Neural progenitor cell (in vitro differentiated cells): ENCODE measurements at regions not wholly inside any gene's neighbourhood (a gene's known extent, or its start where the extent isn't known, plus 50 kb on each side); places are given as distances from the start of the nearest gene placed in this dataset.

Source experiments
- DNase-seq: peaks from one replicate; pipeline ENCODE4 v3.0.0-alpha.2; 2016; ENCODE audit warnings: low spot score
- H2AFZ ChIP-seq: fragments of 200-600 bp; sonication (generic); replicated peaks from 2 replicates; pipeline ENCODE4 v1.6.1; 2016; ENCODE audit warnings: antibody characterized with exemption
- H3F3A ChIP-seq: fragments of 200-600 bp; sonication (generic); 2 replicates; pipeline ENCODE4 v1.6.1; 2016; ENCODE audit warnings: antibody characterized with exemption, low read depth
- H3K27ac ChIP-seq: fragments of 200-600 bp; sonication (generic); 2 replicates; pipeline ENCODE4 v1.5.1; 2016; ENCODE audit warnings: mild to moderate bottlenecking
- H3K27me3 ChIP-seq: fragments of 200-600 bp; sonication (generic); 2 replicates; pipeline ENCODE4 v1.6.1; 2016; ENCODE audit warnings: mild to moderate bottlenecking, moderate library complexity
- H3K36me3 ChIP-seq: fragments of 200-600 bp; sonication (generic); 2 replicates; pipeline ENCODE4 v1.5.1; 2016
- H3K4me1 ChIP-seq: fragments of 200-600 bp; sonication (generic); 2 replicates; pipeline ENCODE4 v1.6.1; 2016; ENCODE audit warnings: mixed run types
- H3K4me2 ChIP-seq: fragments of 200-600 bp; sonication (generic); 2 replicates; pipeline ENCODE4 v1.6.1; 2016
- H3K4me3 ChIP-seq: fragments of 200-600 bp; sonication (generic); 2 replicates; pipeline ENCODE4 v1.5.1; 2016
- H3K79me2 ChIP-seq: fragments of 200-600 bp; sonication (generic); 2 replicates; pipeline ENCODE4 v1.6.1; 2016; ENCODE audit warnings: low read depth
- H3K9ac ChIP-seq: fragments of 200-600 bp; sonication (generic); 2 replicates; pipeline ENCODE4 v1.6.1; 2016
- H3K9me3 ChIP-seq: fragments of 200-600 bp; sonication (generic); 2 replicates; pipeline ENCODE4 v1.5.1; 2016; ENCODE audit warnings: low read depth
- H4K20me1 ChIP-seq: fragments of 200-600 bp; sonication (generic); 2 replicates; pipeline ENCODE4 v1.6.1; 2016; ENCODE audit warnings: low read depth
- H3K27ac Mint-ChIP-seq: 3 replicates; pipeline ENCODE4 v1.8.0; 2021; ENCODE audit warnings: mixed read lengths
- H3K27me3 Mint-ChIP-seq: 2 replicates; pipeline ENCODE4 v1.8.0; 2022; ENCODE audit warnings: low read depth, mild to moderate bottlenecking, inconsistent platforms, moderate library complexity, mixed read lengths; ENCODE audit not compliant: insufficient read depth
- H3K36me3 Mint-ChIP-seq: 3 replicates; pipeline ENCODE4 v1.8.0; 2021; ENCODE audit warnings: mixed read lengths
- H3K4me1 Mint-ChIP-seq: 3 replicates; pipeline ENCODE4 v1.8.0; 2021; ENCODE audit warnings: mixed read lengths
- H3K4me3 Mint-ChIP-seq: 3 replicates; pipeline ENCODE4 v1.8.0; 2021; ENCODE audit warnings: mild to moderate bottlenecking, moderate library complexity, mixed read lengths
- H3K9me3 Mint-ChIP-seq: 3 replicates; pipeline ENCODE4 v1.8.0; 2020; ENCODE audit warnings: mixed read lengths
- CTCF ChIP-seq: fragments of 200-600 bp; sonication (generic); IDR thresholded peaks from 2 replicates; pipeline ENCODE4 v1.5.1; 2017; ENCODE audit warnings: antibody characterized with exemption, mild to moderate bottlenecking
- EZH2 ChIP-seq: fragments of 200-600 bp; sonication (generic); IDR thresholded peaks from 2 replicates; pipeline ENCODE4 v1.6.1; 2017; ENCODE audit warnings: antibody characterized with exemption, mild to moderate bottlenecking, moderate library complexity
- EZH2phosphoT487 ChIP-seq: fragments of 200-600 bp; sonication (generic); IDR thresholded peaks from 2 replicates; pipeline ENCODE4 v1.6.1; 2017; ENCODE audit warnings: antibody characterized with exemption

GRCh38 chr11:10376061-10376460 lies 71.2 kb downstream of the ADM start:
- no peak for TF ChIP-seq EZH2phosphoT487
- TF ChIP-seq EZH2 = no peak
- no peak for TF ChIP-seq CTCF
- no peak overlapping the region for H3K27ac Mint-ChIP-seq
- no peaks in the 10 kb centered on the region for H3K9me3 ChIP-seq
- H3K9me3 Mint-ChIP-seq = no peaks in the 10 kb centered on the region
- peaks cover 9% of the 10 kb centered on the region for H3K4me1 Mint-ChIP-seq
- no peak overlapping the region for H3K4me3 Mint-ChIP-seq
- no peaks in the 10 kb centered on the region for H3K27me3 Mint-ChIP-seq
- no peaks in the 10 kb centered on the region for H3K27me3 ChIP-seq
- H3F3A ChIP-seq = no peaks in the 10 kb centered on the region
- H3K4me1 ChIP-seq = no peaks in the 10 kb centered on the region
- H3K4me3 ChIP-seq = no peak overlapping the region
- no peaks in the 10 kb centered on the region for H4K20me1 ChIP-seq
- no peaks in the 10 kb centered on the region for H3K79me2 ChIP-seq
- no peaks in the 10 kb centered on the region for H3K36me3 ChIP-seq
- H3K36me3 Mint-ChIP-seq = no peaks in the 10 kb centered on the region
- no peak overlapping the region for H3K4me2 ChIP-seq
- H3K27ac ChIP-seq = no peak overlapping the region
- no peak overlapping the region for H3K9ac ChIP-seq
- DNase-seq = no peak
- H2AFZ ChIP-seq = no peak overlapping the region

GRCh38 chr11:10377183-10377582 lies 72.3 kb downstream of the ADM start:
- Histone ChIP-seq H3K27me3 (no peaks in the 10 kb centered on the region), H3K9ac (no peak overlapping the region), H3K4me3 (no peak overlapping the region), H3K79me2 (no peaks in the 10 kb centered on the region), H4K20me1 (no peaks in the 10 kb centered on the region), H3K4me1 (no peaks in the 10 kb centered on the region), H3K36me3 (no peaks in the 10 kb centered on the region), H2AFZ (no peak overlapping the region), H3K27ac (no peak overlapping the region), H3F3A (no peaks in the 10 kb centered on the region), H3K4me2 (no peak overlapping the region), H3K9me3 (no peaks in the 10 kb centered on the region)
- Mint-ChIP-seq H3K9me3 (no peaks in the 10 kb centered on the region), H3K4me3 (no peak overlapping the region), H3K4me1 (peaks cover 9% of the 10 kb centered on the region), H3K27ac (no peak overlapping the region), H3K36me3 (no peaks in the 10 kb centered on the region), H3K27me3 (no peaks in the 10 kb centered on the region)
- no peak for TF ChIP-seq EZH2
- no peak for TF ChIP-seq EZH2phosphoT487
- no peak for TF ChIP-seq CTCF
- no peak for DNase-seq

GRCh38 chr11:10378362-10378761 lies 73.5 kb downstream of the ADM start:
- no peaks in the 10 kb centered on the region for H3K27me3 Mint-ChIP-seq
- Histone ChIP-seq H4K20me1 (no peaks in the 10 kb centered on the region), H3K4me3 (no peak overlapping the region), H3K27me3 (no peaks in the 10 kb centered on the region), H2AFZ (no peak overlapping the region), H3F3A (no peaks in the 10 kb centered on the region), H3K4me2 (no peak overlapping the region), H3K79me2 (no peaks in the 10 kb centered on the region), H3K9me3 (no peaks in the 10 kb centered on the region), H3K27ac (no peak overlapping the region), H3K36me3 (no peaks in the 10 kb centered on the region), H3K4me1 (no peaks in the 10 kb centered on the region), H3K9ac (no peak overlapping the region)
- peaks cover 9% of the 10 kb centered on the region for H3K4me1 Mint-ChIP-seq
- no peak for DNase-seq
- H3K27ac Mint-ChIP-seq = no peak overlapping the region
- TF ChIP-seq EZH2phosphoT487 (no peak), EZH2 (no peak), CTCF (no peak)
- no peaks in the 10 kb centered on the region for H3K9me3 Mint-ChIP-seq
- H3K4me3 Mint-ChIP-seq = no peak overlapping the region
- no peaks in the 10 kb centered on the region for H3K36me3 Mint-ChIP-seq

GRCh38 chr11:10379022-10379421 lies 74.1 kb downstream of the ADM start:
- Histone ChIP-seq H4K20me1 (no peaks in the 10 kb centered on the region), H3K27me3 (no peaks in the 10 kb centered on the region), H3K4me1 (no peaks in the 10 kb centered on the region), H3K4me2 (no peak overlapping the region), H3K9me3 (no peaks in the 10 kb centered on the region), H3F3A (no peaks in the 10 kb centered on the region), H3K9ac (no peak overlapping the region), H3K4me3 (no peak overlapping the region), H3K27ac (no peak overlapping the region), H2AFZ (no peak overlapping the region), H3K79me2 (no peaks in the 10 kb centered on the region), H3K36me3 (no peaks in the 10 kb centered on the region)
- Mint-ChIP-seq H3K27me3 (no peaks in the 10 kb centered on the region), H3K9me3 (no peaks in the 10 kb centered on the region), H3K4me3 (no peak overlapping the region), H3K27ac (no peak overlapping the region), H3K4me1 (peaks cover 9% of the 10 kb centered on the region), H3K36me3 (no peaks in the 10 kb centered on the region)
- TF ChIP-seq EZH2 = no peak
- no peak for TF ChIP-seq CTCF
- no peak for TF ChIP-seq EZH2phosphoT487
- peak; percentile 55 for DNase-seq
